ENCODE measurements at regions not wholly inside any gene's neighbourhood (a gene's known extent, or its start where the extent isn't known, plus 50 kb on each side); places are given as distances from the start of the nearest gene placed in this dataset.

DNA sequence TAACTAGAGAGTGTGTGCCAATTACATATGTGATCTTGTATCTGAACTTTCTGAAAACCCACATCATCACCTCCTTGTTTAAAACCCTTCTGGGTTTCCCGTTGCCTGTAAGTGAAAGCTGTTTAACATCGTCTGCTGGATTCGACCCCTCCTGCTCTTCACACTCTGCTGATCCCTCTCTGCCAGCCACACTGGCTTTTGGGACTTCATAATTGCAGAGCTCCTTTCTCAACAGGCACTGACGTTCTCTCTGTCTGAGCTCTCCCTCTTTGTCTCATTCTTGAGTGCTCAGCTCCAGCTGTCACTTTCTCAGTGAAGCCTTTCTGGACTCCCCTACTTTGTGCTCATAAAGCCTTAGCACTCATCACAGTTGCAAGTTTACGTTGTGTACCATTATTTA, 153.9 kb downstream of the CEP135 start:
- Mint-ChIP-seq H3K36me3 (no peaks in the 10 kb centered on the region), H3K4me1 (no peaks in the 10 kb centered on the region), H3K9me3 (peaks cover 0 to 8% (median 0%) of the 10 kb centered on the region in 7 donors), H3K4me3 (no peak overlapping the region), H3K27me3 (ENCODE audit: low read depth in 3 of 3) (peaks cover 0 to 2% (median 0%) of the 10 kb centered on the region in 3 donors), H3K27ac (no peak overlapping the region)
- no peak overlapping the region for H3K4me3 ChIP-seq (replicated peaks in 1 of 3; ENCODE audit: low read depth in 2 of 3, low read length in 3 of 3)
- no peak overlapping the region for H2AFZ ChIP-seq (ENCODE audit: insufficient read depth, low read depth, low read length, poor library complexity, severe bottlenecking)
- no peak overlapping the region for H3K4me2 ChIP-seq (replicated peaks; ENCODE audit: extremely low read depth, low read length, poor library complexity, severe bottlenecking)
- 95% methylated on average over 4 of the region's 5 CpGs for WGBS (ENCODE audit: insufficient coverage)
- no peak overlapping the region for H3K9ac ChIP-seq (ENCODE audit: insufficient read depth, low read length, poor library complexity, severe bottlenecking)
- TF ChIP-seq, protein P1, sequence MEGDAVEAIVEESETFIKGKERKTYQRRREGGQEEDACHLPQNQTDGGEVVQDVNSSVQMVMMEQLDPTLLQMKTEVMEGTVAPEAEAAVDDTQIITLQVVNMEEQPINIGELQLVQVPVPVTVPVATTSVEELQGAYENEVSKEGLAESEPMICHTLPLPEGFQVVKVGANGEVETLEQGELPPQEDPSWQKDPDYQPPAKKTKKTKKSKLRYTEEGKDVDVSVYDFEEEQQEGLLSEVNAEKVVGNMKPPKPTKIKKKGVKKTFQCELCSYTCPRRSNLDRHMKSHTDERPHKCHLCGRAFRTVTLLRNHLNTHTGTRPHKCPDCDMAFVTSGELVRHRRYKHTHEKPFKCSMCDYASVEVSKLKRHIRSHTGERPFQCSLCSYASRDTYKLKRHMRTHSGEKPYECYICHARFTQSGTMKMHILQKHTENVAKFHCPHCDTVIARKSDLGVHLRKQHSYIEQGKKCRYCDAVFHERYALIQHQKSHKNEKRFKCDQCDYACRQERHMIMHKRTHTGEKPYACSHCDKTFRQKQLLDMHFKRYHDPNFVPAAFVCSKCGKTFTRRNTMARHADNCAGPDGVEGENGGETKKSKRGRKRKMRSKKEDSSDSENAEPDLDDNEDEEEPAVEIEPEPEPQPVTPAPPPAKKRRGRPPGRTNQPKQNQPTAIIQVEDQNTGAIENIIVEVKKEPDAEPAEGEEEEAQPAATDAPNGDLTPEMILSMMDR (IDR thresholded peaks at IDR 0.05): no peak
- no peak overlapping the region for H3K27ac ChIP-seq (ENCODE audit: low read depth in 1 of 2, low read length in 2 of 2)
- H3K9me3 ChIP-seq (replicated peaks in 1 of 2; ENCODE audit: control insufficient read depth in 1 of 2, insufficient read depth in 1 of 2, low read length in 2 of 2): no peaks in the 10 kb centered on the region
- H3K27me3 ChIP-seq (ENCODE audit: control insufficient read depth in 2 of 2, insufficient read depth in 2 of 2, low read length in 2 of 2): no peaks in the 10 kb centered on the region
- no peaks in the 10 kb centered on the region for H3K79me2 ChIP-seq (ENCODE audit: insufficient read depth, low read length)
- no peaks in the 10 kb centered on the region for H3K36me3 ChIP-seq (replicated peaks in 1 of 2; ENCODE audit: control insufficient read depth in 1 of 2, insufficient read depth in 2 of 2, low read length in 2 of 2)
- no peak for DNase-seq
- no peaks in the 10 kb centered on the region for H4K20me1 ChIP-seq (ENCODE audit: insufficient read depth, low read length)
- no peaks in the 10 kb centered on the region for H3K4me1 ChIP-seq (ENCODE audit: control insufficient read depth in 1 of 2, insufficient read depth in 2 of 2, low read length in 2 of 2)
- intact Hi-C loops (cut with micrococcal nuclease): no loop called here

DNA sequence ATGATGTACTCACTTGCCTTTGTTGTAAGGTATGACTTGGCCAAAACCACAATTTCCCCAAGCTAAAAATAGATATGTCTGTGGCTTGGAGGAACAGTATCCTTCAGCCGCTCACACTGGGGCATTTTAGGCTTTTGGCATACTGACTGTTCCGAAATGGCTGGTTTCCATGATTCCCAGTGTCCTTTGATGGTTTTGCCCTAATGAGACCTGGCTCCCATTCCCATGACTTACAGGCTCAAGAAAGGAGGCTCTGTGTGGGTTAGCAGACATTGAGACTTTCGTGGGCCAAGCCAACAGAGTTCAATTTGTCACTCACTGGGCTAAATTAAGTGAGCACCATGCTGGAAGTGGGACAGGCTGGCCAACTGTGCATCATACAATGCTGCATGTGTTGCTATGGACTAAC, 150.6 kb downstream of the CEP135 start:
- H2AFZ ChIP-seq (ENCODE audit: insufficient read depth, low read depth, low read length, poor library complexity, severe bottlenecking): no peak overlapping the region
- intact Hi-C loops (cut with micrococcal nuclease): no loop called here
- Mint-ChIP-seq H3K9me3 (peaks cover 0 to 4% (median 0%) of the 10 kb centered on the region in 7 donors), H3K4me3 (no peak overlapping the region), H3K27me3 (ENCODE audit: low read depth in 3 of 3) (no peaks in the 10 kb centered on the region), H3K27ac (no peak overlapping the region), H3K4me1 (no peaks in the 10 kb centered on the region), H3K36me3 (no peaks in the 10 kb centered on the region)
- no peaks in the 10 kb centered on the region for H3K4me1 ChIP-seq (ENCODE audit: control insufficient read depth in 1 of 2, insufficient read depth in 2 of 2, low read length in 2 of 2)
- DNase-seq: no peak
- no peaks in the 10 kb centered on the region for H3K79me2 ChIP-seq (ENCODE audit: insufficient read depth, low read length)
- H3K27me3 ChIP-seq (ENCODE audit: control insufficient read depth in 2 of 2, insufficient read depth in 2 of 2, low read length in 2 of 2): no peaks in the 10 kb centered on the region
- no peak overlapping the region for H3K4me2 ChIP-seq (replicated peaks; ENCODE audit: extremely low read depth, low read length, poor library complexity, severe bottlenecking)
- no peaks in the 10 kb centered on the region for H3K9me3 ChIP-seq (replicated peaks in 1 of 2; ENCODE audit: control insufficient read depth in 1 of 2, insufficient read depth in 1 of 2, low read length in 2 of 2)
- H3K27ac ChIP-seq (ENCODE audit: low read depth in 1 of 2, low read length in 2 of 2): no peak overlapping the region
- no peak overlapping the region for H3K9ac ChIP-seq (ENCODE audit: insufficient read depth, low read length, poor library complexity, severe bottlenecking)
- no peaks in the 10 kb centered on the region for H3K36me3 ChIP-seq (replicated peaks in 1 of 2; ENCODE audit: control insufficient read depth in 1 of 2, insufficient read depth in 2 of 2, low read length in 2 of 2)
- H3K4me3 ChIP-seq (replicated peaks in 1 of 3; ENCODE audit: low read depth in 2 of 3, low read length in 3 of 3): no peak overlapping the region
- TF ChIP-seq, protein P1 (IDR thresholded peaks at IDR 0.05): no peak
- 66% methylated on average over 3 of the region's 3 CpGs for WGBS (ENCODE audit: insufficient coverage)
- H4K20me1 ChIP-seq (ENCODE audit: insufficient read depth, low read length): no peaks in the 10 kb centered on the region
